ENCODE measurements at regions not wholly inside any gene's neighbourhood (a gene's known extent, or its start where the extent isn't known, plus 50 kb on each side); places are given as distances from the start of the nearest gene placed in this dataset.

GRCh38 chr2:136572335-136572734 is 193.0 kb upstream of the THSD7B start:
- DNase-seq (ENCODE audit: low spot score) = no peak

- DNase-seq (ENCODE audit: low spot score) = no peak
Observed at GRCh38 chr2:136557203-136557602, 208.1 kb upstream of the THSD7B start.

GRCh38 chr2:136550181-136550580 is 215.2 kb upstream of the THSD7B start:
- no peak for DNase-seq (ENCODE audit: low spot score)

- DNase-seq (ENCODE audit: low spot score) = no peak
Observed at GRCh38 chr2:136539355-136539754, 226.0 kb upstream of the THSD7B start.

GRCh38 chr2:136538489-136538888 is 226.9 kb upstream of the THSD7B start:
- no peak for DNase-seq (ENCODE audit: low spot score)

- no peak for DNase-seq (ENCODE audit: low spot score)
Observed at GRCh38 chr2:136534811-136535210, 230.5 kb upstream of the THSD7B start.

- no peak for DNase-seq (ENCODE audit: low spot score)
Observed at GRCh38 chr2:136532171-136532570, 233.2 kb upstream of the THSD7B start.

GRCh38 chr2:136531731-136532130 is 233.6 kb upstream of the THSD7B start:
- no peak for DNase-seq (ENCODE audit: low spot score)

GRCh38 chr2:136530146-136530545 is 235.2 kb upstream of the THSD7B start:
- no peak for DNase-seq (ENCODE audit: low spot score)

- no peak for DNase-seq (ENCODE audit: low spot score)
Observed at GRCh38 chr2:136527560-136527959, 237.8 kb upstream of the THSD7B start.

GRCh38 chr2:136522724-136523123 is 242.6 kb upstream of the THSD7B start:
- DNase-seq (ENCODE audit: low spot score) = no peak

GRCh38 chr2:136517716-136518115 is 247.6 kb upstream of the THSD7B start:
- DNase-seq (ENCODE audit: low spot score) = no peak

GRCh38 chr2:136510244-136510643 is 255.1 kb upstream of the THSD7B start:
- DNase-seq (ENCODE audit: low spot score) = no peak

GRCh38 chr2:136505462-136505861 is 259.9 kb upstream of the THSD7B start:
- DNase-seq (ENCODE audit: low spot score) = no peak

- no peak for DNase-seq (ENCODE audit: low spot score)
Observed at GRCh38 chr2:136502660-136503059, 262.7 kb upstream of the THSD7B start.

GRCh38 chr2:136497709-136498108 is 267.6 kb upstream of the THSD7B start:
- DNase-seq (ENCODE audit: low spot score) = no peak

- DNase-seq (ENCODE audit: low spot score) = no peak
Observed at GRCh38 chr2:136496966-136497365, 268.4 kb upstream of the THSD7B start.

GRCh38 chr2:136495636-136496035 is 269.7 kb upstream of the THSD7B start:
- DNase-seq (ENCODE audit: low spot score) = no peak

GRCh38 chr2:136492901-136493300 is 272.4 kb upstream of the THSD7B start:
- no peak for DNase-seq (ENCODE audit: low spot score)

- DNase-seq (ENCODE audit: low spot score) = no peak
Observed at GRCh38 chr2:136490100-136490499, 275.2 kb upstream of the THSD7B start.

- DNase-seq (ENCODE audit: low spot score) = no peak
Observed at GRCh38 chr2:136487421-136487820, 277.9 kb upstream of the THSD7B start.

- DNase-seq (ENCODE audit: low spot score) = no peak
Observed at GRCh38 chr2:136486115-136486514, 279.2 kb upstream of the THSD7B start.

GRCh38 chr2:136482966-136483365 is 282.4 kb upstream of the THSD7B start:
- DNase-seq (ENCODE audit: low spot score) = no peak

- DNase-seq (ENCODE audit: low spot score) = no peak
Observed at GRCh38 chr2:136482006-136482405, 283.3 kb upstream of the THSD7B start.

- DNase-seq (ENCODE audit: low spot score) = no peak
Observed at GRCh38 chr2:136479696-136480095, 285.6 kb upstream of the THSD7B start.

All from SK-N-DZ (cell line).